Activated CD4-positive, alpha-beta memory T cell treated with anti-CD3 and anti-CD28 coated beads for 36 hours (primary cell): ENCODE measurements at regions not wholly inside any gene's neighbourhood (a gene's known extent, or its start where the extent isn't known, plus 50 kb on each side); places are given as distances from the start of the nearest gene placed in this dataset.

Source experiments
- CTCF ChIA-PET: fragments of 350-600 bp; sonication (Branson Sonifier 250); formaldehyde crosslinking; loops from one replicate; lab custom pipeline; 2021; ENCODE audit warnings: antibody characterized with exemption, inconsistent platforms; lab: Charles Lee
- POLR2A ChIA-PET: fragments of 350-600 bp; sonication (Branson Sonifier 250); formaldehyde crosslinking; loops from one replicate; lab custom pipeline; 2021; ENCODE audit warnings: antibody characterized with exemption; lab: Charles Lee
- DNase-seq: peaks from one replicate; pipeline ENCODE4 v3.0.0-alpha.2; 2020
- H3K27ac Mint-ChIP-seq: one replicate; pipeline ENCODE4 v1.8.0; 2021; ENCODE audit warnings: mixed read lengths
- H3K27me3 Mint-ChIP-seq: one replicate; pipeline ENCODE4 v1.8.0; 2021; ENCODE audit warnings: mixed read lengths
- H3K36me3 Mint-ChIP-seq: one replicate; pipeline ENCODE4 v1.8.0; 2021; ENCODE audit warnings: mixed read lengths
- H3K4me1 Mint-ChIP-seq: one replicate; pipeline ENCODE4 v1.8.0; 2021; ENCODE audit warnings: low read depth, mixed read lengths
- H3K4me3 Mint-ChIP-seq: one replicate; pipeline ENCODE4 v1.8.0; 2021; ENCODE audit warnings: mild to moderate bottlenecking, mixed read lengths
- H3K9me3 Mint-ChIP-seq: one replicate; pipeline ENCODE4 v1.8.0; 2021; ENCODE audit warnings: mixed read lengths
- intact Hi-C: fragments of 100-400 bp; cut with micrococcal nuclease; formaldehyde crosslinking; loops from one replicate; pipeline ENCODE4 v1.15.1; 2023

GRCh38 chr3:182487611-182488010 is 305.7 kb upstream of the ATP11B start:
- Mint-ChIP-seq H3K36me3 (no peaks in the 10 kb centered on the region), H3K27me3 (peaks cover 2% of the 10 kb centered on the region), H3K27ac (no peak overlapping the region), H3K4me3 (no peak overlapping the region), H3K4me1 (no peaks in the 10 kb centered on the region), H3K9me3 (no peaks in the 10 kb centered on the region)
- intact Hi-C loops = no loop called here
- POLR2A ChIA-PET = no interaction called here
- CTCF ChIA-PET = no interaction called here
- no peak for DNase-seq

GRCh38 chr3:182490596-182491491 is 302.5 kb upstream of the ATP11B start:
- Mint-ChIP-seq H3K36me3 (no peaks in the 10 kb centered on the region), H3K27ac (no peak overlapping the region), H3K27me3 (no peaks in the 10 kb centered on the region), H3K4me3 (no peak overlapping the region), H3K4me1 (no peaks in the 10 kb centered on the region), H3K9me3 (no peaks in the 10 kb centered on the region)
- intact Hi-C loops = no loop called here
- POLR2A ChIA-PET = no interaction called here
- no peak for DNase-seq
- CTCF ChIA-PET = interaction anchor here (0.6 kb wide), 1 partner anchor 186 kb away, joined by 3 read pairs; no protein-coding TSS in a partner anchor

- no peak for DNase-seq
- CTCF ChIA-PET = interaction anchor here (0.5 to 0.6 kb wide), 2 partner anchors 185 to 1146 kb away, joined by 3 read pairs; no protein-coding TSS in a partner anchor
- Mint-ChIP-seq H3K4me3 (no peak overlapping the region), H3K9me3 (no peaks in the 10 kb centered on the region), H3K27me3 (no peaks in the 10 kb centered on the region), H3K27ac (no peak overlapping the region), H3K4me1 (no peaks in the 10 kb centered on the region), H3K36me3 (no peaks in the 10 kb centered on the region)
- intact Hi-C loops = no loop called here
- POLR2A ChIA-PET = no interaction called here
These were observed 301.7 kb upstream of the ATP11B start for GRCh38 chr3:182491577-182491976.

- intact Hi-C loops = no loop called here
- Mint-ChIP-seq H3K4me1 (no peaks in the 10 kb centered on the region), H3K27ac (no peak overlapping the region)
These were observed 300.8 kb upstream of the ATP11B start for GRCh38 chr3:182492536-182492935.

DNA sequence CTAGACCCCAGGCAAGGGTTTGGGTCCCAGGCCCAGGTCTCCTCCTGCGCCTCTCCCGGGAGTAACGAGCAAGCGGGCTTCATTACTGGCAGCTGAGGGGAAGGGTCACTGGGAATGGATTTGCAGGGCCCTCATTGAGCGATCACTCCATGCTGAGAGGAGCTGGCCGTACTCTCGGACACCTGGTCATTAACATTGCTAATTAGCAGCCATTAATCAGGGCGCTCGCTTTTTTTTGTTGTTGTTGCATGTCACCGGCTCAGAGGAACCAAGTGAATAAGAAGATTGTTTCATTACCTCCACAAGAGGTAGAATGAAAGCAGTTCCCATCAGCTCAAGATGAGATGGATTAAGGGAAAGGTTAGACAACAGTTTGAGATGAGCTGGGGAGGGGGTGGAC is 293.0 kb upstream of the ATP11B start:
- no peaks in the 10 kb centered on the region for H3K27me3 Mint-ChIP-seq
- no peaks in the 10 kb centered on the region for H3K36me3 Mint-ChIP-seq
- H3K9me3 Mint-ChIP-seq = no peaks in the 10 kb centered on the region
- DNase-seq = no peak
- ChIA-PET POLR2A (no interaction called here), CTCF (no interaction called here)
- H3K4me1 Mint-ChIP-seq = no peaks in the 10 kb centered on the region
- H3K4me3 Mint-ChIP-seq = no peak overlapping the region
- H3K27ac Mint-ChIP-seq = no peak overlapping the region
- intact Hi-C loops = no loop called here

More at GRCh38 chr3:182492536-182492935, 300.8 kb upstream of the ATP11B start:
- CTCF ChIA-PET = no interaction called here
- Mint-ChIP-seq H3K36me3 (no peaks in the 10 kb centered on the region), H3K27me3 (no peaks in the 10 kb centered on the region), H3K9me3 (no peaks in the 10 kb centered on the region), H3K4me3 (no peak overlapping the region)
- no peak for DNase-seq
- POLR2A ChIA-PET = no interaction called here

GRCh38 chr3:182501856-182502255 is 291.4 kb upstream of the ATP11B start:
- no peaks in the 10 kb centered on the region for H3K36me3 Mint-ChIP-seq
- H3K4me3 Mint-ChIP-seq = no peak overlapping the region
- H3K9me3 Mint-ChIP-seq = no peaks in the 10 kb centered on the region
- no peak overlapping the region for H3K27ac Mint-ChIP-seq
- ChIA-PET CTCF (no interaction called here), POLR2A (no interaction called here)
- intact Hi-C loops = no loop called here
- no peak for DNase-seq
- no peaks in the 10 kb centered on the region for H3K27me3 Mint-ChIP-seq
- H3K4me1 Mint-ChIP-seq = no peaks in the 10 kb centered on the region

DNA sequence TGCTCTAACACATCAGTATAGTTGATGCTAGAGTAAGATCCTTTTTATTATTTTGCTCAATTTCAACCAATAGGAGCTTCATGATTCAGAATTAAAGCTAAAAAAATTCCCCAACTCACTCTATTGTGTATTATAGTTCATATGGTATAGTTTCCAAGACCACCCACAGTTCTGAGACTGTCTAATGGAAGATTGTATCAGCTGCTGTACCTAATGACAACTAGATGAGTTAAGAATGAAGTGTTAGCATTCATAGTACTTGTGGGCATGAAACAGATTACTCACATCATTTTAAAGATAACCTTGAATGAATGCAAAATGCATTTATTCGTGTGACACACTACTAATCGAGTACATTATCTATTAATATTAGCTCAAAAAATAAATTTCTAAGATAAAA is 289.9 kb upstream of the ATP11B start:
- POLR2A ChIA-PET = no interaction called here
- H3K27ac Mint-ChIP-seq = no peak overlapping the region

DNA sequence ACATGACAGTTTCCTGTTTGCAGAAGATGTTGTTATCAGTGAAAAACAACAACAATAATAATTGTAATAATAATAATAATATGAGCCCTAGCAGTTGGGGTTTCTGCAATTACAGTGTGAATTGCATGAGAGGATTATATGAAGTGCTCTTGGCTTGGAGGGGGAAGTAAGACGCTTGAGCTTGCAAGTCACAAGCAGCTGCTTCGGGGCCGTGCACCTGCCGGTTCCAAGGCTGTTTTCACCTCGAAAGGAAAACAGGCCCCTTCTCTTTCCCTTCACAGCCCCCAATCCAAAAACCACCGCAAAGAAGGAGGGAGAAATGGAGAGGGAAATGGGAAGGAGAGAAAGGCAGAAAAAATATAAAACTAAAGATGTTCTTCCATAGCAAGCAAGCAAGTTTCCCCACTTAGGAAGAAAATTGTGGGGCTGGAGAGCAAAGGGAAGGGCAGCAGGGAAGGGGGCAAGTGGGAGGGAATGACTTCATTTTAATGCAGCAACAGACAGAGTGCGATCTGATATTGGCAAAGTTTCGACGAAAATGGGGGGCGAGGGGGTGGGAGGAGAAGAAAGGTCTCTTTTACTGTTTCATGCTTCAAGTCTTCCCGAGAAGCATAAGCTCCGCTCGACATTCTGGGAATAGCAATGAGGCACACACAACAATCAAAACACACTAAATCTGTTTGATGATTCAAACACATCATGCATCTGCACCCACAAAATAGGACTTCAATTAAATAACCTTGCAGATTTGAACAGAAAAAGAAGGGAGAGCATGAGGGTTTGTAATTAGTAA is 284.2 kb upstream of the ATP11B start:
- H3K27ac Mint-ChIP-seq = no peak overlapping the region
- intact Hi-C loops = no loop called here
- H3K4me1 Mint-ChIP-seq = no peaks in the 10 kb centered on the region
- no peaks in the 10 kb centered on the region for H3K27me3 Mint-ChIP-seq
- no peak for DNase-seq
- H3K4me3 Mint-ChIP-seq = no peak overlapping the region
- CTCF ChIA-PET = interaction anchor here (0.7 kb wide), 1 partner anchor 152 kb away, joined by 4 read pairs; no protein-coding TSS in a partner anchor
- H3K9me3 Mint-ChIP-seq = no peaks in the 10 kb centered on the region
- POLR2A ChIA-PET = no interaction called here
- H3K36me3 Mint-ChIP-seq = no peaks in the 10 kb centered on the region

More for the DNA sequence above, 289.9 kb upstream of the ATP11B start:
- no peak for DNase-seq
- Mint-ChIP-seq H3K36me3 (no peaks in the 10 kb centered on the region), H3K4me1 (no peaks in the 10 kb centered on the region), H3K4me3 (no peak overlapping the region), H3K9me3 (no peaks in the 10 kb centered on the region), H3K27me3 (no peaks in the 10 kb centered on the region)
- intact Hi-C loops = no loop called here
- CTCF ChIA-PET = no interaction called here

GRCh38 chr3:182509844-182510460 is 283.4 kb upstream of the ATP11B start:
- POLR2A ChIA-PET = no interaction called here
- no peak overlapping the region for H3K27ac Mint-ChIP-seq
- no peaks in the 10 kb centered on the region for H3K27me3 Mint-ChIP-seq
- intact Hi-C loops = no loop called here
- H3K4me1 Mint-ChIP-seq = no peaks in the 10 kb centered on the region
- no peaks in the 10 kb centered on the region for H3K36me3 Mint-ChIP-seq
- no peak for DNase-seq
- no peaks in the 10 kb centered on the region for H3K9me3 Mint-ChIP-seq
- H3K4me3 Mint-ChIP-seq = no peak overlapping the region
- CTCF ChIA-PET = no interaction called here

DNA sequence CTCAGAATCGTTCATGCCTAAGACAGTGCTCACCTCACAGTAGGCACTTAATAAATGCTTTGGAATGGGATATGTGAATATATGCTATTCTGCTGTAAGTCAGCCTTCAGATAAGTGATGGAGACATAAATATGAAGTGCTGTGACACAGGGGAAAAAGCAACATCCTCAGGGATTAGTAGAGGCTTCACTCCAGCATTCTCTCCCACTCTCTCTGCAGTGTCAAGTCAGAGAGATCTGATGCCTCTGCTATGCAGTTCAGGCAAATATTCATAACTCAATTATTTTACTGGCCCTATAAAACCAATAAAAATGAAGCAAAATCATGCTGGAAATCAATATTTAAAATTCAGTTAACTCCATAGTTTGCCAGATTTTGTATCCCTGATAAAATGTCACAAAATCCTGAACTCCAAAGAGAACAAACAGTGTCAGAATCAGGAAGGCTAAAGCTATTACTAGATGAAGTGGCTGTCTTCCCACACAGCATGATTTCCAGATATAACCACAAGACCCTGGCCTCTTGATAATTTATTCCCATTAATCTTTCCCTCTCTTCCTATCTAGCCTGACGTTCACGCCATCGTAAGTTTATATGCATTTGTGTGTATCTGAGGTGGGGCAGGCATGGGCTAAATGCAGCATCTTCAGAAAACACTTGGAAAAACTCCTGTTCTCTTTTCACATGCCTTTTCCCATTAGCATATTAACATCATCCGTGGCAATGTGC is 278.9 kb upstream of the ATP11B start:
- no peak for DNase-seq
- Mint-ChIP-seq H3K9me3 (no peaks in the 10 kb centered on the region), H3K4me1 (no peaks in the 10 kb centered on the region), H3K27ac (no peak overlapping the region), H3K36me3 (no peaks in the 10 kb centered on the region), H3K27me3 (no peaks in the 10 kb centered on the region), H3K4me3 (no peak overlapping the region)
- CTCF ChIA-PET = no interaction called here
- intact Hi-C loops = no loop called here
- POLR2A ChIA-PET = no interaction called here

- ChIA-PET POLR2A (no interaction called here), CTCF (no interaction called here)
- H3K27me3 Mint-ChIP-seq = no peaks in the 10 kb centered on the region
- no peaks in the 10 kb centered on the region for H3K9me3 Mint-ChIP-seq
- H3K4me1 Mint-ChIP-seq = no peaks in the 10 kb centered on the region
- no peak overlapping the region for H3K4me3 Mint-ChIP-seq
- intact Hi-C loops = no loop called here
- H3K36me3 Mint-ChIP-seq = no peaks in the 10 kb centered on the region
- no peak overlapping the region for H3K27ac Mint-ChIP-seq
- DNase-seq = no peak
These were observed 276.5 kb upstream of the ATP11B start for GRCh38 chr3:182516597-182517336.
